GM13977 (cell line): ENCODE measurements at regions not wholly inside any gene's neighbourhood (a gene's known extent, or its start where the extent isn't known, plus 50 kb on each side); places are given as distances from the start of the nearest gene placed in this dataset.

ENCODE experiments used
- DNase-seq: peaks from one replicate; pipeline ENCODE4 v3.0.0; 2012; ENCODE audit warnings: low spot score
- CTCF ChIP-seq: IDR thresholded peaks from 2 replicates; pipeline ENCODE4 v1.5.1; 2012; ENCODE audit warnings: mild to moderate bottlenecking, control low read depth; ENCODE audit not compliant: insufficient read depth; ENCODE audit errors: extremely low read depth, missing control alignments
- in situ Hi-C: fragments of 300-500 bp; cut with MboI; formaldehyde crosslinking; loops from one replicate; pipeline ENCODE4 v1.12.0; 2022; ENCODE audit warnings: low sequenced_read_pairs, low pct_unique_long_range_greater_than_20kb, mixed read lengths, inconsistent platforms; ENCODE audit not compliant: unreplicated experiment

GRCh38 chr7:68014031-68014736 is 1017.6 kb downstream of the TYW1 start:
- no peak for TF ChIP-seq CTCF
- in situ Hi-C loops, result no loop called here
- no peak for DNase-seq

- in situ Hi-C loops, result no loop called here
- DNase-seq, result no peak
- TF ChIP-seq CTCF, result no peak
These were observed 1018.7 kb downstream of the TYW1 start for GRCh38 chr7:68015122-68015977.

GRCh38 chr7:68015978-68016532 is 1019.4 kb downstream of the TYW1 start:
- in situ Hi-C loops, result no loop called here
- no peak for TF ChIP-seq CTCF
- no peak for DNase-seq

- no peak for DNase-seq
- no peak for TF ChIP-seq CTCF
- in situ Hi-C loops, result no loop called here
These were observed 1023.5 kb downstream of the TYW1 start for GRCh38 chr7:68020102-68020501.

- no peak for DNase-seq
- in situ Hi-C loops, result no loop called here
- TF ChIP-seq CTCF, result no peak
These were observed 1028.7 kb downstream of the TYW1 start for GRCh38 chr7:68025369-68025768.

GRCh38 chr7:68030530-68030929 is 1033.9 kb downstream of the TYW1 start:
- no peak for TF ChIP-seq CTCF
- DNase-seq, result no peak
- in situ Hi-C loops, result no loop called here
